SIG-M5 treated with dmso at 0.1 percent for 504 hours (cell line): ENCODE measurements at regions not wholly inside any gene's neighbourhood (a gene's known extent, or its start where the extent isn't known, plus 50 kb on each side); places are given as distances from the start of the nearest gene placed in this dataset.
A peak's percentile ranks its signal among the peaks of the same experiment; 100 is the strongest.
"Not testable (repeated sequence)": the region's sequence is repeated elsewhere in the genome, so short reads cannot be mapped to it uniquely, and the experiment has no call there.

Source experiments
- DNase-seq: peaks from one replicate; lab custom pipeline; 2025; ENCODE audit not compliant: unreplicated experiment; lab: John Stamatoyannopoulos, UW

GRCh38 chr6:4510317-4510716 is 265.9 kb upstream of the CDYL start:
- DNase-seq: no peak

DNA sequence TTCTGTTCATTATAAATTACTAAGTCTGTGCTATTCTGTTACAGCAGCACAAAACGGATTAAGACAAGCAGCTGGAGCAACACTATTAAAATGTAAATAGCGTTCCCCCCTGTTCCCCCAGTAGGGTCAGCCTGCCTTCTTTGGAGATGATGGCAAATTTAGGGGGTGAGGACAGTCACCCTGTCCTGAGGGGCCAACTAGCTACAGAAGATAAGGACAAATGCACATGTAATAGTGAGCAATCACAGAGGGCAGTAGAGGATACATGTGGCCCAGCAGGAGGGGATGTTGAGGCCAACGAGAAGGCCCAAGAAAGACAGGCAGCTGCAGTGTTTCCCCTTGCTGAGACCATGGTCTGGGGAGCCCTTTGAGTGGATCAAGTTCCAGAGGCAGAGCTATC is 266.7 kb upstream of the CDYL start:
- no peak for DNase-seq

DNA sequence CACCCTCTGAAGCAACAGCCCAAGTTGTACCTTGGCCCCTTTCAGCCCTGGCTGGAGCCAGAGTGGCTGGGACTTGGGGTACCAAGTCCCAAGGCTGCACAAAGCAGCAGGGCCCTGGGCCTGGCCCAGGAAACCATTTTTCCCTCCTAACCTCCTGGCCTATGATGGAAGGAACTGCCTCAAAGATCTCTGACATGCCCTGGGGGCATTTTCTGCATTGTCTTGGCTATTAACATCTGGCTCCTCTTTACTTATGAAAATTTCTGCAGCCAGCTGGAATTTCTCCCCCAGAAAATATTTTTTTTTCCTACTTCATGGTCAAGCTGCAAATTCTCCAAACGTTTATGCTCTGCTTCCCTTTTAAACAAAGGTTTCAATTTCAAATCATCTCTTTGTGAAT is 269.4 kb upstream of the CDYL start:
- no peak for DNase-seq

- no peak for DNase-seq
Measured at GRCh38 chr6:4506223-4506622, 270.0 kb upstream of the CDYL start.

- no peak for DNase-seq
Measured at GRCh38 chr6:4504700-4505099, 271.5 kb upstream of the CDYL start.

GRCh38 chr6:4503700-4504099 is 272.5 kb upstream of the CDYL start:
- DNase-seq: no peak

DNA sequence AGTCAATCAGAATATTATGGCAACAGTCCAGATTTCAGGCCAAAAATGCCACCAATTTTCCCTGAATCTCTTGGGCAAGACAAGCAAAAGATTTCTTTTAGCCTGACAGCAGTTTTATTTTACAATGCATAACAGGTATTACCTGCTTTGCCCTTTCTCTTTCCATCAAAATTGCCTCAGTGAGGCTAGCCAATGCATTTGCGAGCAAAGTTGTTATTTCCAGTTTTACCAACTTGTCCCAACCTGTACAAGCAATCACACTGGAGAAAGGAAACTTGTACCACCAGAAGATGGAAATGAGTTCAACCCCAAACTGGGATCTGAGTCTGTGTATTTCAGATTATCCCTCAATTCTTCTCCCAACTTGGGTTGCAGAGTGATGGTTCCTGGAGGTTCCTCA is 279.9 kb upstream of the CDYL start:
- DNase-seq: no peak

- DNase-seq: peak; percentile 10
Measured at GRCh38 chr6:4491501-4492260, 284.5 kb upstream of the CDYL start.

DNA sequence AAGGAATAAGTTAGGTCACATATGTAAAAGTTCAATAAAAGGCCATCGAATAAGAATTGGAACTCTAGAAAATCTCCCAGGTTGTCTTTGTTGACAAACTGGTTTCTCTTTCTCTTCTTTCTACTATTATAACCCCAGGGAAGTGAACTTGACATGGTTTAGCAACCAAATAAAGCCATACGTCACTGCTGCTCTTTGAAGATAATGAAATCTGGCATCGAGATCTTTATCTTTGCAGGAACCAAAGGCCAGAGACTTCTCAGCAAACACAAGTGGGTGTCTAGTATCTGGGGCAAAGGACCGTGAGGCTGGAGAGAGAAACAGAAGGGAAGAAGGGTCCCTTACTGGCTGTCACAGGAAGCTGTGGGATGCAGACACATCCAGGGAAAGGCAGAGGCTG is 286.7 kb upstream of the CDYL start:
- DNase-seq: peak; percentile 71

GRCh38 chr6:4488389-4488788 is 287.8 kb upstream of the CDYL start:
- no peak for DNase-seq

- no peak for DNase-seq
Measured at GRCh38 chr6:4487538-4487937, 288.7 kb upstream of the CDYL start.

- no peak for DNase-seq
Measured at GRCh38 chr6:4486568-4487315, 289.5 kb upstream of the CDYL start.

DNA sequence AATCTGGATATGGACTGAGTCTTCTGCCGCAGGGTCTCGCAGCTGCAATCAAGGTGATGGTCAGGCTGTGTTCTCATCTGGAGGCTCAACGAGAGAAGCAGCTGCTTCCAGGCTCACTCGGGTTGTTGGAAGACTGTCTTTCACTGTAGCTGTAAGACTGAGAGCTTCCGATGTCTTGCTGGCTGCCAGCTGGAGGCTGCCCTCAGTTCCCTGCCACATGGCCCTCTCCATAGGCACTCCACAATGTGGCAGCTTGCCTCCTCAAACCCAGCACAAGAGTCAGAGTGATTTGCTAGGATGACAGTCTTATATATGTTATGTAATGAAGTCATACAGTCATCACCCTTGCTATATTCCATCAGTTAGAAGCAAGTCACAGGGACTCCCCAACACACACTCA is 290.5 kb upstream of the CDYL start:
- no peak for DNase-seq

DNA sequence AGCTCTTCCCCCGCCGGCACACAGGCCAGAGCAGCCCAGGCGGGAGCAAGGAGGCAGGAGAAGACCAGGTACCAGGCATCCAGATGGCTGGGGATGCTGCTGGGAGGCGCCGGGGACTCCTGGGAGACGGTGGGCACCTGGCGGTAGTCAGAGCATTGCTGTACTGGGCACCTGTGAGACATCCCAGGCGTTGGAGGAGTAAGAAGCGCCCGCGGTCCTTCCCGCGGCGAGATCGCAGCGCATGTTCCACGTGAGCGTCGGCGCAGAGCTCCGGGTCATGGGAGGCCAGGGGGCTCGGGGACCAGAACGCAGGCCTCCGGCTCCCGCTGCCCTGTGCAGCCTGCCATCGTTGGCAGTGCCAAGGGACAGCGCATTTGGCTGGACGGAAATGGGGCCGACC is 293.7 kb upstream of the CDYL start:
- DNase-seq: no peak

DNA sequence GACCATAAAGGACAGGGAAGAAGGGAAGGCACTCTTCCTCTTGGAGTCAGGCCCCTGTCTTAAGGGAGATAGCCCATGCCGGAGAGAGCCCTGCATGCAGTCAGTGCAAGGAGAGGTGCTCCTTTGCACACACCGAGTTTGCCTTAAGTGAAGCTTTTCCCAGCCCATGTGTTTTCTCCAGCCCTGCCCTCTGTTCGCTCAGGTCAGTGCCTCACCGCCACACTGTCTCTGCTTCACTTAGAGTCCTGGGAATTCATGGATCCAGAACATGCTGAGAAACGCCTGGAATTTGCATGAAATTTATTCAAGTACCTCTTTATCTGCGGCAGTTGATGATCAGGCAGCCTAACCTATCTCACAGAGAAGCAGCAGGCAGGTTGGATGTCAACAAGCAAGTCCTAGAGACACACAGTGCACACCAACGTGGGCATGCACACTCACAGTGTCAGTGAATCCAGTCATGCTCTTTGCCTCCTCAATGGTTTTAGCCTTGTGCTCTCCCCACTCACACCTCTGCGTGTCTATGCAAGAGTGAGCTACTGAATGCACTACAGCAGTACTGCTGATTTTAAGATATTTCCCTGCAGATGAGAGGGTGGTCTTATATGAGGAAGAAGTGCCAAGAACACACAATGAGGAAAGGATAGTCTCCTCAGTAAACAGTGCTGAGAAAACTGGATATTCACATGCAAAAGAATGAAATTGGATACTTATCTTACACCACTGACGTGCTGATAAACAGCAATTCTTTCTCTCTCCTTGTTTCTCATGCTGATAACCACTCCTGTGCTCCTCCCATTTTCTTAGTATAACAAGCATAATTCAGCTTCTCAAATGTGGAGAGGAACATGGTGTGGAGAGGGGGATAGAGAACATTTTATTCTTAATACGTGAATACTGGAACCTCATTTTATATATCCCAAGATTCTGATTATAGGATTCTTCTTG is 295.1 kb upstream of the CDYL start:
- DNase-seq: no peak

DNA sequence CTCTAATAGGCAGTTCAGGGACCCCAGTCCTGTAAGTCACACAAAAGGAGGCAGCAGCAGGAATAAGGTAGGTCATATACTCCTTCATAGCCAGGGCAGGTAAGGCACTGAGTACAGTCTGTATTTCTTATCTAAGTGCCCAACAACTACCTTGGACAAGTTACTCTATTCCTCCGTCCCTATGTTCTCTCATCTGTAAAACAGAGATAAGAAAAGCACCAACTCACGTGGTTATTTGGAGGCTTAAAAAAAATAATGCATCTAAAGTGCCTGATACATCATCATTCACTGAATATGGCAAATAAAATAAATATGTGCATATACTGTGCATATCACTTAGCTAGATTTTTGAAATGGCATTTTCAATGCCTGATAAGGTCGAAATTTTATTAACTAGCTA is 298.1 kb upstream of the CDYL start:
- DNase-seq: no peak

DNA sequence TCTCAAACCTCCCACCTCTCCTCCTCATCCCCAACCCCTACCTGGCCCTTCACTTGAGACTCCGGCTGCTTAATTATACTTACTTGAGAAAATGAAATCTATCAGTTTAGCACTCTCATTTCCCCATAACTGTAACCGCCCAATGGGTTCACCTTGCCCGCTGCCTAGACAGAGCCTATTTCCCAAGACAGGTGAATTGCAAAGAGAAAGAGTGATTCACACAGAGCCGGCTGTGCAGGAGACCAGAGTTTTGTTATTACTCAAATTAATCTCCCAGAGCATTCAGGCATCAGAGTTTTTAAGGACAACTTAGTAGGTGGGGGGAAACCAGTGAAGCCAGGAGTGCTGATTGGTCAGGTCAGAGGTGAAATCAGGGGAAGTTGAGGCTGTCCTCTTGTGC is 301.4 kb upstream of the CDYL start:
- no peak for DNase-seq

GRCh38 chr6:4472969-4473642 is 303.1 kb upstream of the CDYL start:
- DNase-seq: no peak

DNA sequence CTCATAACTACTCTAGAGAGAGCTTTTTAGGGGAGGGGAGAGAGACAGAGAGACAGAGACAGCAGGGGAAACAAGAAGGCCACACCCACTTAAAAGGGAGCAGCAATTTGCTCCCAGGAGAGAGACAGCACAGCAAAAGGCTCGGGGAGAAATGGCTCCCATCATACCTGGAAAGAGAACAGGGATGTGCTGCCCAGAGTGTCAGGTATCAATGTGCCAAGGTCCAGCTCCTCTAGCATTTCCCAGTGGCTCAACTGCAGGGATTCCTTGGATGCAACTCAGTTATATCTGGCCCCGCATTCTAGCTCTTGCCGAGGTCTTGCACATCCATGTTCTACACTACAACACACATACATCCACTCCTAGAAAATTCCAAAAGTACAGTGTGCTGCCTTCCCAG is 304.0 kb upstream of the CDYL start:
- no peak for DNase-seq

DNA sequence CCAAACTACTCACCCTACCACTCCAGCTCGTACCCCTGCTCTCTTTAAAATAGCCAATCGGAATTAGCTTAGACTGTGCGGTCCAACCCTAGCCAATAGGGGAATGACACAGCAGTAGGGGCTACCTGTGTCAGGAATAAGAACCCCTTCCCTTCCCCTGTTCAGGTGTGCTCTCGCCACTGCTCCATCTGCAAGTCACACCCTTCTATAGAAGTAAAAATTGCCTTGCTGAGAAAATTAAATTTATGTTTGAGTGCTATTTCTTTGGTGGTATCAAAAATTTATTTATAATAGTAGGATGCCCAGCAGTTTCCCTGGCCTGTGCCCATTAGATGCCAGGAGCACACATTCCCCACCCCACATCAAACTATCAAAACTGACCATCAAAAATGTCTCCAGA is 304.7 kb upstream of the CDYL start:
- DNase-seq: not testable (repeated sequence)

GRCh38 chr6:4470698-4471210 is 305.4 kb upstream of the CDYL start:
- no peak for DNase-seq
